ENCODE measurements at regions not wholly inside any gene's neighbourhood (a gene's known extent, or its start where the extent isn't known, plus 50 kb on each side); places are given as distances from the start of the nearest gene placed in this dataset.
"Not testable (repeated sequence)": the region's sequence is repeated elsewhere in the genome, so short reads cannot be mapped to it uniquely, and the experiment has no call there.

DNA sequence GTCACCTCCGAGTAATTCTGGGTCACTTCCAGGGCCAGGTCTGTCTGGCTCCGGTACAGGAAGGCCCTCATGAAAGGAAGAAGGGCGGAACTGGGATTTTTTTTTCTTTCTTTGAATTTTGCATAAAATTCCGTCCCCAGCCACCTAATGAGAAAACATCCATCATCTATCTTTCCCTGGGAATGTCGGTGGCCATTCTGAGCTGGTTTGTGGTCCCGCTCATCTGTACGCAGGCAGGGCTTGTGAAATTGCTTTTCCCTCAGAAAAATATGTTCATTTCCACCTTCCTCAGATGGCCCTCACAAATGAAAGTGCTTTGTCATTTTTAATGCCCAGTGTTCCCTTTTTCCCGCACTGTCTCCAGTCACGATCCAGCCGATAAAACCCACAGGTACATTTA is 353.0 kb upstream of the ZFHX3 start:
- DNase-seq, result no peak
- H3K4ac ChIP-seq (ENCODE audit: low read depth in 1 of 2, low read length in 2 of 2), result no peak overlapping the region

DNA sequence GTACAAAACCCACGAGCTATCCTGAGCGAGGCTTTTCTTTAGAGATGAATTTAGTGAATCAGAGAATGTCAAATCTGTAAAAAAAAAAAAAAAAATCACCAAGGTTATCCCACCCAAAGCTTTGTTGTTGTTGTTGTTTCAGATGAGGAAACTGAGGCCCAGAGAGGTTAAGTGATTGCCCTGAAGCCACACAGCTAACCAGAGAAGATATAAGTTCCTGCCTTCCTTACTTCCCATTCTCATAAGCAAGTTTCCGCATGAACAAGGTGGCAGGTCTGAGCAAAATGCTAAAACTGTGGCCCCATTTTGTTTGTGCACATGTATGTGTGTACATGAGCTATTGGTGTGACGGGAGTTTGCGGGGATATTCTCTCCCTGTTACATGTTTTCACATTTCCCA is 352.1 kb upstream of the ZFHX3 start:
- Histone ChIP-seq H3K9me3 (ENCODE audit: control insufficient read depth, low read length) (peaks cover 7% of the 10 kb centered on the region), H3K27ac (ENCODE audit: low read length, poor library complexity, severe bottlenecking) (no peak overlapping the region), H3K14ac (ENCODE audit: low read length in 2 of 2) (no peak overlapping the region), H3K4me2 (ENCODE audit: low read length, poor library complexity, severe bottlenecking) (no peak overlapping the region), H3K23ac (ENCODE audit: low read length in 2 of 2) (no peak overlapping the region), H2AK5ac (ENCODE audit: low read length, severe bottlenecking) (no peak overlapping the region), H4K91ac (ENCODE audit: low read length) (no peak overlapping the region), H3K79me1 (replicated peaks; ENCODE audit: low read length, poor library complexity, severe bottlenecking) (no peaks in the 10 kb centered on the region), H2BK12ac (ENCODE audit: low read length in 2 of 2) (no peak overlapping the region), H2BK120ac (ENCODE audit: low read depth, low read length) (no peak overlapping the region), H3K18ac (ENCODE audit: low read depth in 1 of 2, low read length in 2 of 2) (no peak overlapping the region), H3K9ac (ENCODE audit: low read length) (no peak overlapping the region), H3K36me3 (ENCODE audit: control insufficient read depth in 1 of 2, insufficient read depth in 2 of 2, low read depth in 1 of 2, low read length in 2 of 2) (no peaks in the 10 kb centered on the region), H2BK15ac (ENCODE audit: low read depth, poor library complexity, severe bottlenecking) (no peak overlapping the region), H4K8ac (ENCODE audit: low read length) (no peak overlapping the region), H2AFZ (ENCODE audit: low read depth, low read length) (no peak overlapping the region), H3K4me1 (ENCODE audit: control insufficient read depth, insufficient read depth, low read depth, low read length) (no peaks in the 10 kb centered on the region), H3K4ac (ENCODE audit: low read depth in 1 of 2, low read length in 2 of 2) (no peak overlapping the region), H3K27me3 (ENCODE audit: control insufficient read depth in 1 of 2, insufficient read depth in 1 of 2, low read length in 2 of 2) (no peaks in the 10 kb centered on the region), H3K4me3 (ENCODE audit: insufficient read depth in 1 of 2, low read depth in 1 of 2, low read length in 2 of 2) (no peak overlapping the region), H2BK5ac (ENCODE audit: low read depth, low read length, poor library complexity, severe bottlenecking) (no peak overlapping the region)
- no peak for DNase-seq
- no CpG with 5 or more reads among the region's 5 CpGs for WGBS

More for the DNA sequence above, 353.0 kb upstream of the ZFHX3 start:
- Histone ChIP-seq H3K9ac (ENCODE audit: low read length) (no peak overlapping the region), H3K23ac (ENCODE audit: low read length in 2 of 2) (no peak overlapping the region), H3K9me3 (ENCODE audit: control insufficient read depth, low read length) (peaks cover 7% of the 10 kb centered on the region), H3K4me3 (ENCODE audit: insufficient read depth in 1 of 2, low read depth in 1 of 2, low read length in 2 of 2) (no peak overlapping the region), H2AFZ (ENCODE audit: low read depth, low read length) (no peak overlapping the region), H3K4me1 (ENCODE audit: control insufficient read depth, insufficient read depth, low read depth, low read length) (no peaks in the 10 kb centered on the region), H3K27me3 (ENCODE audit: control insufficient read depth in 1 of 2, insufficient read depth in 1 of 2, low read length in 2 of 2) (no peaks in the 10 kb centered on the region), H3K79me1 (replicated peaks; ENCODE audit: low read length, poor library complexity, severe bottlenecking) (no peaks in the 10 kb centered on the region), H2BK15ac (ENCODE audit: low read depth, poor library complexity, severe bottlenecking) (no peak overlapping the region), H2AK5ac (ENCODE audit: low read length, severe bottlenecking) (no peak overlapping the region), H2BK120ac (ENCODE audit: low read depth, low read length) (no peak overlapping the region), H4K91ac (ENCODE audit: low read length) (no peak overlapping the region), H2BK12ac (ENCODE audit: low read length in 2 of 2) (no peak overlapping the region), H4K8ac (ENCODE audit: low read length) (no peak overlapping the region), H3K14ac (ENCODE audit: low read length in 2 of 2) (no peak overlapping the region), H3K4me2 (ENCODE audit: low read length, poor library complexity, severe bottlenecking) (no peak overlapping the region), H3K36me3 (ENCODE audit: control insufficient read depth in 1 of 2, insufficient read depth in 2 of 2, low read depth in 1 of 2, low read length in 2 of 2) (no peaks in the 10 kb centered on the region), H3K27ac (ENCODE audit: low read length, poor library complexity, severe bottlenecking) (no peak overlapping the region), H3K18ac (ENCODE audit: low read depth in 1 of 2, low read length in 2 of 2) (no peak overlapping the region), H2BK5ac (ENCODE audit: low read depth, low read length, poor library complexity, severe bottlenecking) (no peak overlapping the region)
- 86% methylated on average over 10 of the region's 10 CpGs for WGBS

DNA sequence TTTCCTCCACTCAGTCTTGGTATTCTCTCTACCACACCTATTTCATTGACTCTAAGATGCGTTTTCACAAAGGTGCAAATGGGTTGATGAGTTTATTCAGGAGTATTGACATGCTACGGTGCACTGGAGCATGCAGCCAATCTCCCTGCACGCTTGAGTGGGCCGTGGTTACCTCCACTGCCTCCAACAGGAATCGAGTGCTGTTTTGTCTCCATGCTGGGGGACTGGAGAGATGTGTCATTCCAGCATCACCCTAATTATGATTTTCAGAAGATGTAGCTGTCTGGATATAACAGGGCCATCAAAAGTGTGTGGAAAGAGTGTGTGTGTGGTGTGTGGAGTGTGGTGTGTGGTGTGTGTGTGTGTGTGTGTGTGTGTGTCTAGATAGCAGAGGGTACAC is 351.6 kb upstream of the ZFHX3 start:
- no peak overlapping the region for H3K4me2 ChIP-seq (ENCODE audit: low read length, poor library complexity, severe bottlenecking)
- no peak overlapping the region for H2AK5ac ChIP-seq (ENCODE audit: low read length, severe bottlenecking)
- no peak overlapping the region for H2BK15ac ChIP-seq (ENCODE audit: low read depth, poor library complexity, severe bottlenecking)
- H3K18ac ChIP-seq (ENCODE audit: low read depth in 1 of 2, low read length in 2 of 2), result no peak overlapping the region
- no peak overlapping the region for H3K4ac ChIP-seq (ENCODE audit: low read depth in 1 of 2, low read length in 2 of 2)
- no peak overlapping the region for H2AFZ ChIP-seq (ENCODE audit: low read depth, low read length)
- no peak overlapping the region for H4K91ac ChIP-seq (ENCODE audit: low read length)
- peaks cover 7% of the 10 kb centered on the region for H3K9me3 ChIP-seq (ENCODE audit: control insufficient read depth, low read length)
- H3K14ac ChIP-seq (ENCODE audit: low read length in 2 of 2), result no peak overlapping the region
- no peaks in the 10 kb centered on the region for H3K27me3 ChIP-seq (ENCODE audit: control insufficient read depth in 1 of 2, insufficient read depth in 1 of 2, low read length in 2 of 2)
- H3K23ac ChIP-seq (ENCODE audit: low read length in 2 of 2), result no peak overlapping the region
- no peaks in the 10 kb centered on the region for H3K79me1 ChIP-seq (replicated peaks; ENCODE audit: low read length, poor library complexity, severe bottlenecking)
- no peak for DNase-seq
- H4K8ac ChIP-seq (ENCODE audit: low read length), result no peak overlapping the region
- no peaks in the 10 kb centered on the region for H3K36me3 ChIP-seq (ENCODE audit: control insufficient read depth in 1 of 2, insufficient read depth in 2 of 2, low read depth in 1 of 2, low read length in 2 of 2)
- no peak overlapping the region for H3K27ac ChIP-seq (ENCODE audit: low read length, poor library complexity, severe bottlenecking)
- WGBS, result 78% methylated on average over 5 of the region's 5 CpGs
- no peak overlapping the region for H2BK12ac ChIP-seq (ENCODE audit: low read length in 2 of 2)
- no peak overlapping the region for H2BK120ac ChIP-seq (ENCODE audit: low read depth, low read length)
- H2BK5ac ChIP-seq (ENCODE audit: low read depth, low read length, poor library complexity, severe bottlenecking), result no peak overlapping the region
- H3K4me1 ChIP-seq (ENCODE audit: control insufficient read depth, insufficient read depth, low read depth, low read length), result no peaks in the 10 kb centered on the region
- H3K4me3 ChIP-seq (ENCODE audit: insufficient read depth in 1 of 2, low read depth in 1 of 2, low read length in 2 of 2), result no peak overlapping the region
- H3K9ac ChIP-seq (ENCODE audit: low read length), result no peak overlapping the region

DNA sequence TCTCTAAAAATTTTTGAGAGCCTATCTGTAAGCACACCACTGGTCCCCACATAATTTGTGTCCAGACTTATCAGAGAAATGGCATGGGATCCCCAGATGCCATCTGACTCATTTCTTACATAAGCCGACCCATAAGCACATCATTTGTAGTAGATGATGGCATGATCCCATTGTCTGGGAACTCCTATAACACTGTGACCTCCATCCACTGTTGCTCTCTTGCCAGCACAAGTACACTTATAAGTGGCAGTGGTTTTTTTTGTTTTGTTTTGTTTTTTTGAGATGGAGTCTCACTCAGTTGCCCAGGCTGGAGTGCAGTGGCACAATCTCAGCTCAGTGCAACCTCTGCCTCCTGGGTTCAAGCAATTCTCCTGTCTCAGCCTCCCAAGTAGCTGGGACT is 350.7 kb upstream of the ZFHX3 start:
- WGBS, result 90% methylated on average over 1 of the region's 1 CpG
- not testable (repeated sequence) for H2BK120ac ChIP-seq (ENCODE audit: low read depth, low read length); H3K27me3 ChIP-seq (ENCODE audit: control insufficient read depth in 1 of 2, insufficient read depth in 1 of 2, low read length in 2 of 2); H3K4me2 ChIP-seq (ENCODE audit: low read length, poor library complexity, severe bottlenecking); H3K18ac ChIP-seq (ENCODE audit: low read depth in 1 of 2, low read length in 2 of 2); DNase-seq; H3K27ac ChIP-seq (ENCODE audit: low read length, poor library complexity, severe bottlenecking); H2AK5ac ChIP-seq (ENCODE audit: low read length, severe bottlenecking); H3K4ac ChIP-seq (ENCODE audit: low read depth in 1 of 2, low read length in 2 of 2); H3K9me3 ChIP-seq (ENCODE audit: control insufficient read depth, low read length); H4K91ac ChIP-seq (ENCODE audit: low read length); H4K8ac ChIP-seq (ENCODE audit: low read length); H3K9ac ChIP-seq (ENCODE audit: low read length); H3K36me3 ChIP-seq (ENCODE audit: control insufficient read depth in 1 of 2, insufficient read depth in 2 of 2, low read depth in 1 of 2, low read length in 2 of 2); H3K4me3 ChIP-seq (ENCODE audit: insufficient read depth in 1 of 2, low read depth in 1 of 2, low read length in 2 of 2); H3K23ac ChIP-seq (ENCODE audit: low read length in 2 of 2); H3K14ac ChIP-seq (ENCODE audit: low read length in 2 of 2); H3K79me1 ChIP-seq (replicated peaks; ENCODE audit: low read length, poor library complexity, severe bottlenecking); H2BK5ac ChIP-seq (ENCODE audit: low read depth, low read length, poor library complexity, severe bottlenecking); H2AFZ ChIP-seq (ENCODE audit: low read depth, low read length); H3K4me1 ChIP-seq (ENCODE audit: control insufficient read depth, insufficient read depth, low read depth, low read length); H2BK12ac ChIP-seq (ENCODE audit: low read length in 2 of 2); H2BK15ac ChIP-seq (ENCODE audit: low read depth, poor library complexity, severe bottlenecking)

All from mesenchymal stem cell (in vitro differentiated cells and primary cell).